GM12892 (cell line): ENCODE measurements at regions not wholly inside any gene's neighbourhood (a gene's known extent, or its start where the extent isn't known, plus 50 kb on each side); places are given as distances from the start of the nearest gene placed in this dataset.

Source experiments
- POLR2A ChIP-seq: IDR thresholded peaks from 2 replicates; pipeline ENCODE4 v1.6.1; 2011; ENCODE audit warnings: low read depth, low read length, control low read depth
- POLR2AphosphoS5 ChIP-seq: IDR thresholded peaks from 2 replicates; pipeline ENCODE4 v1.6.1; 2011; ENCODE audit warnings: low read depth, low read length, control low read depth

DNA sequence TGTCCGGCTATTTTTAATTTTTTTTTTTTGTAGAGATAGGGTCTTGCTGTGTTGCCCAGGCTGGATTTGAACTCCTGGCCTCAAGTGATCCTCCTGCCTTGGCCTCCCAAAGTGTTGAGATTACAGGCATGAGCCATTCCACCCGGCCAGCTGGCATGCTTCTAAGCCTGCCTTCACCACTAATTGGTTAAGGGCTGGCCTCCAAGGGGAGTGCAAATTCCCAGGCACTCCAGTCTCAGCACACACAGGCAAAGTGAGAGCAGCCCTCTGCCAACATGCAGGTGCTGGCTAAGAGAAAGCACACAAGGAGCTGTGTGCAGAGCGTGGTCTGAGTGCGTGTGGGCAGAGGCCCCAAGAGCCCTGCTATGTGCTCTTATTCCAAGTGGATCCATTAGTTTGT, 149.8 kb upstream of the HS3ST2 start:
- TF ChIP-seq POLR2A (no peak), POLR2AphosphoS5 (no peak)
